OCI-M1 (cell line): ENCODE measurements at regions not wholly inside any gene's neighbourhood (a gene's known extent, or its start where the extent isn't known, plus 50 kb on each side); places are given as distances from the start of the nearest gene placed in this dataset.
"Not testable (repeated sequence)": the region's sequence is repeated elsewhere in the genome, so short reads cannot be mapped to it uniquely, and the experiment has no call there.

Experiments
- DNase-seq: peaks from one replicate; lab custom pipeline; 2025; lab: John Stamatoyannopoulos, UW

DNA sequence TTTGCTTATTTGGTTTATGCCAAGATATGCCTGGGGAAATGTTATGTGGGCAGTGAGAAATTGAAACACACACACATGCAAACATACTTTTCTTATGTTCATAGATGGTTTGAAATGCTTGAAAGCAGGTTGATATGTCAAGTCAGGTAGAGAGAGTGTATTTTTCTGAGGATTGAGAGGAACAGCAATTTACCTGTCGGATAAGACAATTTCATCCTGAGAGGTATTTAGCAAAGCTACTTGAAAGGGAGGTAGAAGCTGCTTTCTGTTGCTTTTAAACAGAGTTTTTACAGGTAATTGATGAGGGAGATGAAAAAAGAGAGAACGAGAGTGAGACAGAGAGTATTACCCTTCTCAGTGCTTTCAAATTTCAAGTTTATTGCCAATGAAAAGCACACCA is 854.3 kb downstream of the CDH8 start:
- DNase-seq, result no peak

DNA sequence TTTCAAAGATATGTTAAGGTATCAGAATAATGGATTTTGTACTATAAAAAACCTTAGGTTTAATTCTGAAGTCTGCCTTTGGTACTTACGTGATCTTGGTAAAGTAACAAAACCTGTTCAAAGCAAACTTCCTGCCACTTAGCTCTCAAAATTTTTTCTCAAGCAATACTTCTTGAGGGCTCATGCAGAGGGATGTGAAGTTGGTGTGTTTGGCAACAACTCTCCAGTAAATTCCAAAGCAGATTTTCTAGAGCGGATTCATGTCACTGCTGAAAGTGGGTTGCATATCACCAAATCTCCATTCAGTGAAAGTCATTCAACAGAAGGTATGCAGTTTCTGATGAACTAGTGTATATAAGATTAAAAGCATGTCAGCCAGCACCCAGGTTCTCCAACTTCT is 856.7 kb downstream of the CDH8 start:
- no peak for DNase-seq

DNA sequence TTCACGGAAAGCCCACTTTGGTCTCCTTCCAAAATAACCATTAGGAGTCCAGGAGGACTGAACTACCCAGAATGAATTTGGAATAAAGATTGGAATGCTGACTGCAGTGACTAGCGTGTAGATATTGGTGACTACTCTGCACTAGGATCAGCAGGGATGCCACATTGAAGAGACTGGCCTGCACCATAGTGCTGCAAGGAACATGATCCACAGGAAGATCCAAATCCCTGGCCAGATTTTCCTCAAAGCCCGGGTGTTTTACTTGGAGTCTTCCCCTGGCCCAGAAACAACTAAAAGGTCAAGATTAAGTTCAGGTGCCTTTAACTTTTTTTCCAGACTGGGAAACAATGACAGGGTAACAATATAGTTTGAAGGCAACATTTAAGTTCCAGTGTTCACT is 870.4 kb downstream of the CDH8 start:
- DNase-seq, result no peak

DNA sequence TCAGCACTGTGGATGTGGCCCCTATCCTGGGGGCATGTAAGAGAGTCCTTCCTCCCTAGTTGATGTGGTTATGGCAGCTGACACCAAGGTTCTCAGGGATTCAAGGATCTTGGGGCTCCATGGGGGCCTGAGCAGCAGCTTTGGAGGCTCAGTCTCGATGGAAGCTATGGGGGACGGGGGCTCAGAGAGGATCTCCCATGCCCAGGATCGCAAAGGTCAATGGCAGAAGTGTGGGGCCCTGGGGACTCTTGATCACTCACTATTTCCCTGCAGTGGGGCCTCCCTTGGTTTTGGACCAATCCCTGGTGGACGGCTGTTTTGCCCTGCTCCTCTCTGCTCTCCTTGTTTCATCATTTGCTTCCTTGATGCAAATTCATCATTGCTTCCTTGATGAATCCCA is 885.9 kb downstream of the CDH8 start:
- DNase-seq, result no peak

DNA sequence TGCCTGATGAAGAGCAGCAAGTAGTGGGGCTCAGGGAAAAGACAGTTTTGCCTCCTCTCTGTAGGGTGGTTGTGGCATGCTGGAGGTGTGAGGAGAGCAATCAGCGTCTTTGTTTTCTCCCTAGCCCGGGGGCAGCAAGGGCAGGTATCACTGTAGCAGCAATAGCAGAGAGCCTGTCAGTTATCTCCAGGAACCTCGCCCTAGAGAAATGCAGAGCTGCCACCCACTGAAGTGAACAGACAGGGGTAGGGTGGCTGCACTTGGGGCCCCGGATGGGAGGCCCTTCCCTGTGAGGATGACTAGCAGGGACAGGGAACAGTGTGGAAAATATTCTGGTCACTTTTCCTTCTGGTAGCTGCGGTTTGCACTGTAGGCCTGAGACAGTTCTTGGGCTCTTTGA is 886.5 kb downstream of the CDH8 start:
- DNase-seq, result no peak

DNA sequence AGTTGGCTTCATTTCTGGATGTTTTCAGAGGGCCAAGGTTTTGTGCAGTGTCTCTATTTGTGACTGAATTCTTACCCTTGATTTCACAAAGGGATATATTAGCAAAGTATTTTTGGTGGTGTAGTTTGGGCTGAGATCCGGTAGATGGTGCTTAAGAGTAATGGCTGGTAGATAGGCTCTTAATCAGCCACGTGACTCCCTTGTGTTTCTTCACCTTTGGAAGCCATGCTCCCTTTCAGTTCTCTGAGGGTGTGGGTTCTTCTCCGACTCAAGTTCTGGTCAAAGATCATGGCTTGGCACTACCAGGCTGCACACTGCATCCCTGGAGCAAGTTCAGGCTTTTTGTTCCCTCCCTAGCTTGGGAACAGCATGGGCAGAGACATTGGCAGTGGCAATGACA is 887.3 kb downstream of the CDH8 start:
- peak; percentile 44 for DNase-seq

DNA sequence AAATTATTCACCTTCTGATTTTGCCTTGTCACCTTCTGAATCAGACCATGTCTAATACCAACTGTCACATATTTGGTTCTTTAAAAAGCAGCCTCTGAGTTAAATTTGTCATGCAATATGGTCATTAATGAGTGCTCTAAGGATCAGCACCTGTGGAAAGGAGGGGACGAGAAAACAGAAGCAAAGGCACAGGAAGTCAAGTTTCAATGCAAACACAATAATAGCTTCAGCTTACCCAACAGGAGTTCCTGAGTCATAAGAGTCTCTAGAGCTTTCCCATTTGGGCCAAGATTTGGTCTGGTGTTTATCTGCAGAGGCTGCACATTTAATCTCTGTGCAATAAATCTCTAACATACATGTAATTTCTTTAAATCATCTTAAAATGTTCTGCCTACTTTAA is 889.8 kb downstream of the CDH8 start:
- no peak for DNase-seq

DNA sequence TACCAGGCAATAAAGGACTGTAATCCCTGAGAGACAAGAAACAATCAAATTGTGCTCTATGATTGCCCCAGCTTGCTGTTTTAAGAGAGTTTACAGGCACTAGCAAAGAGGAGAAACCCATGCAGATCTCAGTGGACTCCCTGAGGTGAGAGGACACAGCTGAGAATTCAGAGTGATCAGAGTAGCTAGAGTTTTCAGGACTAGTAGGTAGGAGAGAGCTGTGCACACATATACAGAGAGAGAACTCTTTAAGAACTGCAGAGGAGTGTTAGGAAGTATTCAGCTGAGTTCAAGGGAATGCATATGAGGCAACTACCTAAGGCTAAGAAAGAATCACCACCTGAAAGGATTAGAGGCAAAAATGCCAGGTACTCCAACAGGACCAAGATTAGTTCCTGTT is 904.8 kb downstream of the CDH8 start:
- DNase-seq, result no peak

DNA sequence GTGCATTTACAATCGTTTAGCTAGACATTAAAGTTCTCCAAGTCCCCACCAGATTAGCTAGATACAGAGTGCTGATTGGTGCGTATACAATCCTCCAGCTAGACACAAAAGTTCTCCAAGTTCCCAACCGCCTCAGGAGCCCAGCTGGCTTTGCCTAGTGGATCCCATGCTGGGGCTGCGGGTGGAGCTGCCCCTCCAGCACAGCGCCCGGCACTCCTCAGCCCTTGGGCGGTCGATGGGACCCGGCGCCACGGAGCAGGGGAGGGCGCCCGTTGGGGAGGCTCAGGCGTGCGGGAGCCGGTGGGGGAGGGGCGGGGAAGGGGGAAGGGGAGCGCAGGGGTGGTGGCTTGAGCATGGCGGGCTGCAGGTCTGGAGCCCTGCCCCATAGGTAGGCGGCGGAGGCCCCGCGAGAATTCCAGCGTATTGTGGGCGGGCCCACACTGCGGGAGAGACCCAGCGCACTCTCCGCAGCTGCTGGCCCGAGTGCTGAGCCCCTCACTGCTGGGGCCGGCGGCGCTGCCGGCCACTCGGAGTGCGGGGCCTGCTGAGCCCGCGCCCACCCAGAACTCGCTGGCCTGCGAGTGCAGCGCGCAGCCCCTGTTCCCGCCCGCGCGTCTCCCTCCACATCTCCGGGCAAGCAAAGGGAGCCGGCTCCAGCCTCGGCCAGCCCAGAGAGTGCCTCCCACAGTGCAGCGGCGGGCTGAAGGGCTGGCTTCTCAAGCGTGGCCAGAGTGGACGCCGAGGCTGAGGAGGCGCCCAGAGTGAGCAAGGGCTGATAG is 907.5 kb downstream of the CDH8 start:
- no peak for DNase-seq

DNA sequence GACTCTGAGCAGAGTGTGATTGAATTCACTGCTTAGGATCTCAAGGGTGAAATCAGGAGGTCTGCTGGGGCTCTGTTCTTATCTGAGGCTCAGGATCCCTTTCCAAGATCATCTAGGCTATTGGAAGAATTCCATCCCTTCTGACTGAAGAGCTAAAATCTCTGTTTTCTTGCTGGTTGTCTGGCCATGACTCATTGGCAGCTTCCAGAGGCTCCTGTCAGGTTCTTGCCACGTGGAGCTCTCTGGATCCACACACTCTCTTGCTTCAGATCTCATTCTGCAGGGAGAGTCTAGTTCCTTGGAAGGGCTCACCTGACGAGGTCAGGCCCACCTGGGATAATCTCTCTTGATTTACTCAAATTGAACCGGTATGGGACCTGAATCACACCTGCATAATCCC is 930.7 kb downstream of the CDH8 start:
- no peak for DNase-seq

DNA sequence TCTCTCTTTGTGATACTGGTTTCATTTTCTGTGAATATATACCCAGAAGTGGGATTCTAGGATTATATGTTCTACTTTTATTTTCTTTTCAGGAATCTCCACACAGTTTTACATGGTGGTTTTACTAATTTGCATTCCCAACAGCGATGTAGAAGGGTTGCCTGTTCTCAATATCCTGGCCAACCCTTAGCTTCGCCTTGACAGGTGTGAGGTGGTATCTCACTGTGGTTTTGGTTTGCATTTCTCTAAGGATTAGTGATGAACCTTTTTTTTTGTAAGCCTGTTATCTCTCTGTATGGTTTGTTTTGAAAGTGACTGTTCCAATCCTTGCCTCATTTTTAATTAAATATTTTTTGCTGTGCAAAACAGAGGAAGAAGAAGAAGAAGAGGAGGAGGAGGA is 937.7 kb downstream of the CDH8 start:
- no peak for DNase-seq

DNA sequence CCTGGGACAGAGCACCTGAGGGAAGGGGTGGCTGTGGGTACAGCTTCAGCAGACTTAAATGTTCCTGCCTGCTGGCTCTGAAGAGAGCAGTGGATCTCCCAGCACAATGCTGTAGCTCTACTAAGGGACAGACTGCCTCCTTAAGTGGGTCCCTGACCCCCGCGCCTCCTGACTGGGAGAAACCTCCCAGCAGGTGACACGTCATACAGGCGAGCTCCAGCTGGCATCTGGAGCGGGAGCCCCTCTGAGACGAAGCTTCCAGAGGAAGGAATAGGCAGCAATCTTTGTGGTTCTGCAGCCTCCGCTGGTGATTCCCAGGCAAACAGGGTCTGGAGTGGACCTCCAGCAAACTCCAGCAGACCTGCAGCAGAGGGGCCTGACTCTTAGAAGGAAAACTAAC is 944.9 kb downstream of the CDH8 start:
- not testable (repeated sequence) for DNase-seq

DNA sequence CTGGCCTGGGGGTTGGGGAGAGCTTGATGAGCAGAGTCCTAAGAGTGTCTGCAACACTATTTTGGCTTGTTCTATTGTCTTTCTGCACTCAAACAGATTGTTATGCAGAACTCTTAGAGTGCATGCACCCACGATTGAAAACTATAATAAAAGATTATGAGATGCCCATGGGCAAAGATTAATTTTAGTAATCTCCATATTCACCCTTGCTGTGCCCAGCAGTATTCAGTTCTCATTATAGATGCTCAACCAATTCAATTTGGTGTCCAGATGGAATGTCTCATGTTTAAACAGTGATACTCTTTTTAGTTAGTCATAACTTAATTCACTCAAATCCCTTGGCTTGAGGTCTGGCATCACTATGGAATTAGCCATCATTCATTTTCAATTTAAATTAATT is 952.5 kb downstream of the CDH8 start:
- no peak for DNase-seq

DNA sequence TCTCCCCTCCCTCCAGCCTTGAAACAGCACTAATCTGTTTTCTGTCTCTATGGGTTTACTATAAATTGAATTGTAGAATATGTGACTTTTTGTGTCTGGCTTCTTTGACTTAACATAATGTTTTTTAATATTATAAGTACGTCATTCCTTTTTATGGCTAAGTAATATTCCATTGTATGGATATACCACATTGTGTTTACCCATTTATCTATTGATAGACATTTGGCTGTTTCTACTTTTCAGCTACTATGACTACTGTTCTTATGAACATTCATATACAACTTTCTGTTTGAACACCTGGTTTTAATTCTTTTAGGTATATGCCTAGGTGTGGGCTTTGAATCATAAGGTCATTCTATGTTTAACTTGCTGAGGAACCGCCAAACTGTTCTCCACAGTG is 961.9 kb downstream of the CDH8 start:
- no peak for DNase-seq

DNA sequence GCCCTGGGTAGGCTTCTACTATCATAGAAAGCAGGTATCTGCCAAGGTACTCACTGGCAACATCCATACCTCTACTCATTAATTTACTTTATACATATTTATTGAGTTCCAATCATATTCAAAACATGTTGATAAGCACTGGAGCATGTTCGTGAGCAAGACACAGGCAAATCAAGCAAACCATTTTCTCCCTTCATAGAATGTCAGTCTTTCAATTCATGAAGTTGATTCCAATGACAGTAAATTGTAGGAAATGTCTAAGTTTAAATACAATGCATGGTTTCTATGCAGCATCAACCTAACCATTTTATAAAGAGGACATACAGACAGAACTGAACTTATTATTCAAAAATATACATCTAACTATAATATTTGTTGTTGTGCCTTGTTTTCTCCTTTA is 978.6 kb downstream of the CDH8 start:
- no peak for DNase-seq

DNA sequence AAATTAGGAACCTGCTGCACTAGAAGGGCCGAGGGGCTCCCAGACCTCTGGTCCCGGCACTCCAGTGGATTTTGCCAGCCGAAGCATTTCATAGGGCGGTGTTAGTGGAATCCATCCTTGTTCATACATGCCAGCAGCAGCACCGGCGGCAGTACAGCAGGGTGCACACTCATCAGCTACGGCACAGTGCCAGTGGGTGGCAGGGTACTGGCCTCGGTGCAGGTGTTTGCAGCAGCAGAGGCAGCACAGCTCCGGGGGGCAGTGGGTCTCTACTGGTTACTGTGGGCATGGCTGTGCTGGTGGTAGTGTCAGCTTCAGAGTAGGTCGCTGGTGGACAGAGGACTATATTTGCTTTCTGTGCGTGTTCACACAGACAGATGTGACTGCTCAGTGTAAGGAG is 985.7 kb downstream of the CDH8 start:
- no peak for DNase-seq

DNA sequence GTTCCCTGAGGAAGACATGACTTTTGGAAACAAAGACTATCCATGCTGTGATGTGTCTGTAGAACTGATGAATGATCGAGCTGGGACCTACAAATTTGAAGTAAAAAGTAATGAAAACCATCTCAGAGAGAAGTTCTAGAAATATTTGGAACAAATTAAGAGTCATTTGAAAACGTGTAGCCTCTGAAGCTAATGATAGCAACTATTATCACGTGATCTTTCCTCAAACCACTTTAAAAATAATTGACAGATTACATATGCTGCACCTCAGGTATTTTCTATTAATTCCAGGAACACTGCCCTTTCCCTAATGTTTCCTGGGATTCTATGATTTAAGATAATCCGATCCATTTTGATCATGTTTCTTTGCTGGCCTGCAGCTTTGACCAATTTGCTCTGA is 990.3 kb downstream of the CDH8 start:
- no peak for DNase-seq

DNA sequence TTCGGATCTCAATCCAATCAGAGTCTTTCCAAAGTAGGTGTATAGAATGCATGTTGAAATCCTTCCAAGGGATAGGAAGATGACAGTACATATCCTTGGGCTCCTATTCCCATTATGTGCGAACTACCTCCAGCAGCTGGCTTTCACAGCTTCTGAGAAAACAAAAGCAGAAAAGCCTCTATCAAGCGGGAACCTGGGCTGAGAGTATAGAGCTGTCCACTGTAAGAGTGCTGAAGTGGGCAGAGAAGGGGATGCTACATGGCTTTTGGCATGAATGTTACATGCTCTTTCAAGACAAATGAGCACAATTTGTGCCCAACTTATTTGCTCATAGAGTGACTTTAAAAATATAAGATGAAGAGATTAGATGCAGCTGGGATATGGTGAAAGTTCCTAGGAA is 993.5 kb downstream of the CDH8 start:
- peak; percentile 6 for DNase-seq

DNA sequence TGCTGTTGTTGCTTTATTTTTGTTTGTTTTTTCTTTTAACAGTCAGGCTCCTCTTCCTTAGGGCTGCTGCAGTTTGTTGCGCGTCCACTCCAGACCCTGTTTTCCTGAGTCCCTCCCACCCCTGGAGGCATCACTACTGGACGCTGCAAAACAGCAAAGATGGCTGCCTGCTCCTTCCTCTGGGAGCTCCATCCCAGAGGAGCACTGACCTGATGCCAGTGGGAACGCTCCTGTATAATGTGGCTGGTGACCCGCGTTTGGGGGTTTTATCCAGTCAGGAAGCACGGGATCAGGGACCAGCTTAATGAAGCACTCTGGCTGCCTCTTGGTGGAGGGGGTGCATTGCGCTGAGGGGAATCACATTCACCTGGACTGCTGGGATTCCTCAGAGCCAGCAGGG is 1005.6 kb downstream of the CDH8 start:
- DNase-seq, result no peak

DNA sequence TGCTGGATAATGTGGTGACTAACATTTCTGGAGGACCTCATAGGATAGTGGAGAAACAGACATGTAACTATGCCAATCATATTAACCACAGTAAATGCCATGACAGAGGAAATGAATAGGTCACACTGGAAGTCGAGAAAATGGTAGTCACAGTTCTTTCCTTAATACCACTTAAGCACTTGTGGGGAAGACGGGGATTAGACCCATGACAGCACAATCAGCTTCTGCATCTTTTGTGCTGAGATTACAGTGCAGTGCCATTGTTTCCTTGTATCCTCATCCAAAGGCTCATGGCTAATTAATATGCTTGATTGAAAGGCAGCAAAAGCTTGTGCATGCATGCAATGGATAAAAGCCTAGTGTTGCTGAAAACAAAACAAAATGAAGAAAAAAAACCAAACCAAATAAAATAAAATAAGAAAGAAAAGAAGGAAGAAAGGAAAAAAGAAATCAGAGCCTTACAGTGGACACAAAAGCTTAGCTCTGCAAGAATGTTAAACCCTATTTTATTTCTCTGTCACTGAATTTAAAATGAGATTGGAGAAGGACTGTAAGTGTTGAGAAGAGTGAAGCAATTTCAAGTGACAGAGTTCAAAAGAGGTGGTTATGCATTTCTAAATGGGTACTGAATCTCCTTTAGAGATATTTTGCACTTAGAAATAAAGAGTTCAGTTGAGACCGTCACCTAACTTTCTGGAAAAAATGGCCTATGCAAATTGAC is 1011.9 kb downstream of the CDH8 start:
- DNase-seq, result no peak

DNA sequence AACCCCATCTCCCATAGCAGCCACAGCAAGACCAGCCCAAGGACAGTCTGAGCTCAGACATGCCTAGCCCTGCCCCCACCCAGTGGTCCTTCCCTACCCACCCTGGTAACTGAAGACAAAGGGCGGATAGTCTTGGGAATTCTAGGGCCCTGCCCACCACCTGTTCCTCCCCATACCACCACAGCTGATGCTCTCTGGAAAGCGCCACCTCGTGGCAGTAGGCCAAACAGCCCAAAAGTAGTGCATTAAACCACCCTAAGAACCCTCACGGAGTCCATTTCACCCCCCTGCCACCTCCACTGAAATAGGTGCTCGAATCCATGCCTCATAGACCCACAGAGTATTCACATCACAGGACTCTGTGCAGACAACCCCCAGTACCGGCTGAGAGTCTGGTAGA is 1021.4 kb downstream of the CDH8 start:
- DNase-seq, result no peak

DNA sequence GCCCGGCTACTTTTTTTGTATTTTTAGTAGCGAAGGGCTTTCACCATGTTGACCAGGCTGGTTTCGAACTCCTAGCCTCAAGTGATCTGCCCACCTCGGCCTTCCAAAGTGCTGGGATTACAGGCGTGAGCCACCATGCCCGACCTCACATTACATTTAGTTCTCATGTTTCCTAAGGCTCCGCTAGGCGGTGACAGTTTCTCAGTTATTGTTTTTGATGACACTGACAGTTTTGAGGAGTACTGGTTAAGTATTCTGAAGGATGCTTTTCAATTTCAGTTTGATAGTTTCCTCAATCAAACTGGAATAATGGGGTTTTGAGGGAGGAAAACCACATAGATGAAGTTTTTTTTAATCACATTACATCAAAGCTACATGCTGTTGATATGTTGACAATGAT is 1028.5 kb downstream of the CDH8 start:
- no peak for DNase-seq

DNA sequence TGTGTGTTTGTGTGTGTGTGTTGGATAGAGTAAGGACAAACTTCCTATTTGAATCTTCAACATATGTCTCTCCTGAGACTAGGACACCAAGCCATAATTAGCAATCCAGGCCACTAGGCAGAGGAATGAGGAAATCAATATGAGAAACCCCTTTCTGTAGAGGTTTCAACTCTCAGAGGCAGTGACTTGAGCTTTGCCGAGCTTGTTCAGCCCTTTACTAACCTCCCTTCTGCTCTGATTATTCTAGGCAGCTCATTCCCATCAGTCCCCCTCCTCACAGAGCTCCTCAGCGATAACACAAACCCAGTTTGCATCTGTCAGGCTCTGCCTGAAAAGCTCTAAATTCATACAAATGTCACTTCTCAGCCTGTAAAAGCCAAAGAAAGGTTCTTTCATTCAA is 1030.3 kb downstream of the CDH8 start:
- DNase-seq, result no peak
